Thyroid gland (tissue), 4 donors: ENCODE measurements at regions not wholly inside any gene's neighbourhood (a gene's known extent, or its start where the extent isn't known, plus 50 kb on each side); places are given as distances from the start of the nearest gene placed in this dataset.
"Not testable (repeated sequence)": the region's sequence is repeated elsewhere in the genome, so short reads cannot be mapped to it uniquely, and the experiment has no call there.

ENCODE experiments used
- DNase-seq, 2 donors: peaks; one replicate each; pipeline ENCODE4 v3.0.0-alpha.2; 2019
- H3K27ac ChIP-seq, 3 donors: fragments of 200-600 bp; sonication (generic); 1 replicate in 2 of 3; 2 replicates in 1 of 3; pipeline ENCODE4 v1.5.1; 2016 to 2019; ENCODE audit warnings: mild to moderate bottlenecking in 1 of 3, moderate library complexity in 1 of 3
- H3K27me3 ChIP-seq: fragments of 200-600 bp; sonication (generic); one replicate; pipeline ENCODE4 v1.5.1; 2019
- H3K36me3 ChIP-seq, 2 donors: fragments of 200-600 bp; sonication (generic); one replicate each; pipeline ENCODE4 v1.5.1; 2016 to 2019
- H3K4me1 ChIP-seq, 2 donors: fragments of 200-600 bp; sonication (generic); one replicate each; pipeline ENCODE4 v1.5.1; 2017 to 2019
- H3K4me3 ChIP-seq, 3 donors: fragments of 200-600 bp; sonication (generic); replicated peaks in 1 of 3; 1 replicate in 2 of 3; 2 replicates in 1 of 3; pipeline ENCODE4 v1.5.1; 2016; ENCODE audit warnings: mild to moderate bottlenecking in 1 of 3
- H3K9me3 ChIP-seq: fragments of 200-600 bp; sonication (generic); one replicate; pipeline ENCODE4 v1.5.1; 2017
- CTCF ChIP-seq, 6 experiments: fragments of 200-600 bp in 3 of 6; fragments of 450-650 bp in 3 of 6; sonication (generic) in 3 of 6; IDR thresholded peaks; one replicate each; pipeline ENCODE4 v1.5.1; 2016 to 2019; ENCODE audit warnings: antibody characterized with exemption in 6 of 6, mild to moderate bottlenecking in 2 of 6, inconsistent platforms in 1 of 6, moderate library complexity in 1 of 6
- POLR2A ChIP-seq, 2 donors: fragments of 450-650 bp; IDR thresholded peaks; one replicate each; pipeline ENCODE4 v1.6.1; 2017; ENCODE audit warnings: antibody characterized with exemption in 2 of 2, mild to moderate bottlenecking in 2 of 2, moderate library complexity in 1 of 2
- WGBS, 2 donors: methylation state at CpG; one replicate each; pipeline ENCODE4 v1.1.5; 2017; 5-methylcytosine and 5-hydroxymethylcytosine counted together
- intact Hi-C: fragments of 100-400 bp; cut with DNase I; formaldehyde crosslinking; loops from one replicate; pipeline ENCODE4 v1.15.1; 2023

GRCh38 chrX:80929251-80929650, 119.6 kb upstream of the BRWD3 start:
- Histone ChIP-seq H3K9me3 (no peaks in the 10 kb centered on the region), H3K27me3 (no peaks in the 10 kb centered on the region), H3K36me3 (no peaks in the 10 kb centered on the region), H3K27ac (no peak overlapping the region), H3K4me1 (no peaks in the 10 kb centered on the region), H3K4me3 (no peak overlapping the region)
- TF ChIP-seq CTCF (IDR thresholded peaks at IDR 0.05) (no peak), POLR2A (IDR thresholded peaks at IDR 0.05) (no peak)
- 94 to 95% methylated on average over 8 of the region's 8 CpGs for WGBS, 2 donors
- DNase-seq: no peak
- intact Hi-C loops: no loop called here

- WGBS, 2 donors: 70 to 86% methylated on average over 1 of the region's 1 CpG
- H3K36me3 ChIP-seq: no peaks in the 10 kb centered on the region
- TF ChIP-seq CTCF (IDR thresholded peaks at IDR 0.05): no peak
- TF ChIP-seq POLR2A (IDR thresholded peaks at IDR 0.05): no peak
- intact Hi-C loops: no loop called here
- no peaks in the 10 kb centered on the region for H3K4me1 ChIP-seq
- no peak for DNase-seq
- no peak overlapping the region for H3K27ac ChIP-seq
- no peaks in the 10 kb centered on the region for H3K9me3 ChIP-seq
- H3K27me3 ChIP-seq: no peaks in the 10 kb centered on the region
- no peak overlapping the region for H3K4me3 ChIP-seq
Measured at GRCh38 chrX:80917919-80918318, 108.2 kb upstream of the BRWD3 start.

- H3K36me3 ChIP-seq, H3K27ac ChIP-seq, DNase-seq, H3K9me3 ChIP-seq, intact Hi-C loops, H3K4me1 ChIP-seq, H3K4me3 ChIP-seq, H3K27me3 ChIP-seq: not testable (repeated sequence)
- 77 to 91% methylated on average over 2 of the region's 2 CpGs for WGBS, 2 donors
Measured at GRCh38 chrX:80912351-80912750, 102.7 kb upstream of the BRWD3 start.

GRCh38 chrX:80879916-80880315, 70.2 kb upstream of the BRWD3 start:
- intact Hi-C loops: no loop called here
- Histone ChIP-seq H3K4me1 (no peaks in the 10 kb centered on the region), H3K27me3 (no peaks in the 10 kb centered on the region), H3K36me3 (no peaks in the 10 kb centered on the region), H3K9me3 (no peaks in the 10 kb centered on the region), H3K27ac (no peak overlapping the region), H3K4me3 (no peak overlapping the region)
- DNase-seq: no peak
- TF ChIP-seq POLR2A (IDR thresholded peaks at IDR 0.05): no peak
- TF ChIP-seq CTCF (IDR thresholded peaks at IDR 0.05): no peak
- 75 to 100% methylated on average over 1 of the region's 1 CpG for WGBS, 2 donors

GRCh38 chrX:80879143-80879542, 69.5 kb upstream of the BRWD3 start:
- WGBS, 2 donors: 69 to 94% methylated on average over 1 of the region's 1 CpG
- no peaks in the 10 kb centered on the region for H3K27me3 ChIP-seq
- H3K4me3 ChIP-seq: no peak overlapping the region
- no peaks in the 10 kb centered on the region for H3K36me3 ChIP-seq
- peak; percentile 28 to 43 for DNase-seq
- H3K4me1 ChIP-seq: no peaks in the 10 kb centered on the region
- TF ChIP-seq POLR2A (IDR thresholded peaks at IDR 0.05) (no peak), CTCF (IDR thresholded peaks at IDR 0.05) (no peak)
- no peaks in the 10 kb centered on the region for H3K9me3 ChIP-seq
- no peak overlapping the region for H3K27ac ChIP-seq
- intact Hi-C loops: no loop called here

- H3K4me1 ChIP-seq: no peaks in the 10 kb centered on the region
- intact Hi-C loops: no loop called here
- H3K36me3 ChIP-seq: no peaks in the 10 kb centered on the region
- no peaks in the 10 kb centered on the region for H3K9me3 ChIP-seq
- H3K4me3 ChIP-seq: no peak overlapping the region
- no peak overlapping the region for H3K27ac ChIP-seq
- TF ChIP-seq CTCF (IDR thresholded peaks at IDR 0.05) (peak in 3 of 6 experiments; percentile 38 to 42 (median 42)), POLR2A (IDR thresholded peaks at IDR 0.05) (no peak)
- H3K27me3 ChIP-seq: no peaks in the 10 kb centered on the region
- DNase-seq: no peak
Measured at GRCh38 chrX:80876877-80877276, 67.2 kb upstream of the BRWD3 start.
